ENCODE measurements at regions not wholly inside any gene's neighbourhood (a gene's known extent, or its start where the extent isn't known, plus 50 kb on each side); places are given as distances from the start of the nearest gene placed in this dataset.

- no peaks in the 10 kb centered on the region for H3K4me1 ChIP-seq (ENCODE audit: control insufficient read depth, insufficient read depth, low read length)
- H3K4me3 ChIP-seq (ENCODE audit: insufficient read depth, low read depth, low read length) = no peak overlapping the region
- H3K27me3 ChIP-seq (ENCODE audit: control insufficient read depth, insufficient read depth, low read length, poor library complexity, severe bottlenecking) = no peaks in the 10 kb centered on the region
- no peak overlapping the region for H3K27ac ChIP-seq (ENCODE audit: insufficient read depth, low read depth, low read length, poor library complexity, severe bottlenecking)
- H3K36me3 ChIP-seq (ENCODE audit: control insufficient read depth, insufficient read depth, low read length) = no peaks in the 10 kb centered on the region
- no peaks in the 10 kb centered on the region for H3K9me3 ChIP-seq (ENCODE audit: control insufficient read depth, low read length)
- WGBS, 2 experiments = 96% methylated on average over 7 of the region's 7 CpGs
Observed at GRCh38 chr10:33721509-33721908, 387.0 kb upstream of the NRP1 start.

- Histone ChIP-seq H3K4me3 (ENCODE audit: insufficient read depth, low read depth, low read length) (no peak overlapping the region), H3K9me3 (ENCODE audit: control insufficient read depth, low read length) (no peaks in the 10 kb centered on the region), H3K27me3 (ENCODE audit: control insufficient read depth, insufficient read depth, low read length, poor library complexity, severe bottlenecking) (no peaks in the 10 kb centered on the region), H3K36me3 (ENCODE audit: control insufficient read depth, insufficient read depth, low read length) (no peaks in the 10 kb centered on the region), H3K4me1 (ENCODE audit: control insufficient read depth, insufficient read depth, low read length) (no peaks in the 10 kb centered on the region), H3K27ac (ENCODE audit: insufficient read depth, low read depth, low read length, poor library complexity, severe bottlenecking) (no peak overlapping the region)
- 88 to 95% methylated on average over 2 of the region's 2 CpGs for WGBS, 2 experiments
Observed at GRCh38 chr10:33720161-33720560, 385.7 kb upstream of the NRP1 start.

- Histone ChIP-seq H3K27ac (ENCODE audit: insufficient read depth, low read depth, low read length, poor library complexity, severe bottlenecking) (no peak overlapping the region), H3K36me3 (ENCODE audit: control insufficient read depth, insufficient read depth, low read length) (no peaks in the 10 kb centered on the region), H3K4me3 (ENCODE audit: insufficient read depth, low read depth, low read length) (no peak overlapping the region), H3K27me3 (ENCODE audit: control insufficient read depth, insufficient read depth, low read length, poor library complexity, severe bottlenecking) (no peaks in the 10 kb centered on the region), H3K4me1 (ENCODE audit: control insufficient read depth, insufficient read depth, low read length) (no peaks in the 10 kb centered on the region), H3K9me3 (ENCODE audit: control insufficient read depth, low read length) (no peaks in the 10 kb centered on the region)
- 94% methylated on average over 8 of the region's 8 CpGs for WGBS, 2 experiments
Observed at GRCh38 chr10:33719005-33719703, 384.7 kb upstream of the NRP1 start.

- no peak overlapping the region for H3K4me3 ChIP-seq (ENCODE audit: insufficient read depth, low read depth, low read length)
- no peak overlapping the region for H3K27ac ChIP-seq (ENCODE audit: insufficient read depth, low read depth, low read length, poor library complexity, severe bottlenecking)
- no peaks in the 10 kb centered on the region for H3K27me3 ChIP-seq (ENCODE audit: control insufficient read depth, insufficient read depth, low read length, poor library complexity, severe bottlenecking)
- H3K9me3 ChIP-seq (ENCODE audit: control insufficient read depth, low read length) = no peaks in the 10 kb centered on the region
- 87 to 90% methylated on average over 1 to 2 of the region's 2 CpGs for WGBS, 2 experiments
- H3K36me3 ChIP-seq (ENCODE audit: control insufficient read depth, insufficient read depth, low read length) = no peaks in the 10 kb centered on the region
- H3K4me1 ChIP-seq (ENCODE audit: control insufficient read depth, insufficient read depth, low read length) = no peaks in the 10 kb centered on the region
Observed at GRCh38 chr10:33716501-33717267, 382.2 kb upstream of the NRP1 start.

- H3K4me3 ChIP-seq (ENCODE audit: insufficient read depth, low read depth, low read length) = no peak overlapping the region
- no peaks in the 10 kb centered on the region for H3K27me3 ChIP-seq (ENCODE audit: control insufficient read depth, insufficient read depth, low read length, poor library complexity, severe bottlenecking)
- no peaks in the 10 kb centered on the region for H3K9me3 ChIP-seq (ENCODE audit: control insufficient read depth, low read length)
- no peaks in the 10 kb centered on the region for H3K4me1 ChIP-seq (ENCODE audit: control insufficient read depth, insufficient read depth, low read length)
- no peaks in the 10 kb centered on the region for H3K36me3 ChIP-seq (ENCODE audit: control insufficient read depth, insufficient read depth, low read length)
- no peak overlapping the region for H3K27ac ChIP-seq (ENCODE audit: insufficient read depth, low read depth, low read length, poor library complexity, severe bottlenecking)
- WGBS, 2 experiments = 92 to 93% methylated on average over 12 to 15 of the region's 16 CpGs
Observed at GRCh38 chr10:33715303-33715975, 381.0 kb upstream of the NRP1 start.

GRCh38 chr10:33712825-33713224, 378.4 kb upstream of the NRP1 start:
- 88 to 89% methylated on average over 7 of the region's 7 CpGs for WGBS, 2 experiments
- no peaks in the 10 kb centered on the region for H3K9me3 ChIP-seq (ENCODE audit: control insufficient read depth, low read length)
- H3K4me1 ChIP-seq (ENCODE audit: control insufficient read depth, insufficient read depth, low read length) = peaks cover 5% of the 10 kb centered on the region
- H3K36me3 ChIP-seq (ENCODE audit: control insufficient read depth, insufficient read depth, low read length) = no peaks in the 10 kb centered on the region
- H3K27ac ChIP-seq (ENCODE audit: insufficient read depth, low read depth, low read length, poor library complexity, severe bottlenecking) = no peak overlapping the region
- H3K27me3 ChIP-seq (ENCODE audit: control insufficient read depth, insufficient read depth, low read length, poor library complexity, severe bottlenecking) = no peaks in the 10 kb centered on the region
- no peak overlapping the region for H3K4me3 ChIP-seq (ENCODE audit: insufficient read depth, low read depth, low read length)

GRCh38 chr10:33710006-33710405, 375.5 kb upstream of the NRP1 start:
- H3K9me3 ChIP-seq (ENCODE audit: control insufficient read depth, low read length) = no peaks in the 10 kb centered on the region
- no peak overlapping the region for H3K27ac ChIP-seq (ENCODE audit: insufficient read depth, low read depth, low read length, poor library complexity, severe bottlenecking)
- H3K36me3 ChIP-seq (ENCODE audit: control insufficient read depth, insufficient read depth, low read length) = no peaks in the 10 kb centered on the region
- 92 to 95% methylated on average over 5 of the region's 5 CpGs for WGBS, 2 experiments
- no peak overlapping the region for H3K4me3 ChIP-seq (ENCODE audit: insufficient read depth, low read depth, low read length)
- H3K27me3 ChIP-seq (ENCODE audit: control insufficient read depth, insufficient read depth, low read length, poor library complexity, severe bottlenecking) = no peaks in the 10 kb centered on the region
- H3K4me1 ChIP-seq (ENCODE audit: control insufficient read depth, insufficient read depth, low read length) = peaks cover 5% of the 10 kb centered on the region

GRCh38 chr10:33709008-33709753, 374.7 kb upstream of the NRP1 start:
- H3K4me1 ChIP-seq (ENCODE audit: control insufficient read depth, insufficient read depth, low read length) = peaks cover 5% of the 10 kb centered on the region
- WGBS, 2 experiments = 95% methylated on average over 3 to 4 of the region's 4 CpGs
- H3K4me3 ChIP-seq (ENCODE audit: insufficient read depth, low read depth, low read length) = no peak overlapping the region
- no peaks in the 10 kb centered on the region for H3K36me3 ChIP-seq (ENCODE audit: control insufficient read depth, insufficient read depth, low read length)
- no peaks in the 10 kb centered on the region for H3K27me3 ChIP-seq (ENCODE audit: control insufficient read depth, insufficient read depth, low read length, poor library complexity, severe bottlenecking)
- H3K27ac ChIP-seq (ENCODE audit: insufficient read depth, low read depth, low read length, poor library complexity, severe bottlenecking) = no peak overlapping the region
- no peaks in the 10 kb centered on the region for H3K9me3 ChIP-seq (ENCODE audit: control insufficient read depth, low read length)

GRCh38 chr10:33708561-33708960, 374.1 kb upstream of the NRP1 start:
- no peaks in the 10 kb centered on the region for H3K27me3 ChIP-seq (ENCODE audit: control insufficient read depth, insufficient read depth, low read length, poor library complexity, severe bottlenecking)
- no peak overlapping the region for H3K4me3 ChIP-seq (ENCODE audit: insufficient read depth, low read depth, low read length)
- H3K27ac ChIP-seq (ENCODE audit: insufficient read depth, low read depth, low read length, poor library complexity, severe bottlenecking) = no peak overlapping the region
- WGBS, 2 experiments = 84 to 88% methylated on average over 5 of the region's 5 CpGs
- peaks cover 5% of the 10 kb centered on the region for H3K4me1 ChIP-seq (ENCODE audit: control insufficient read depth, insufficient read depth, low read length)
- H3K36me3 ChIP-seq (ENCODE audit: control insufficient read depth, insufficient read depth, low read length) = no peaks in the 10 kb centered on the region
- H3K9me3 ChIP-seq (ENCODE audit: control insufficient read depth, low read length) = no peaks in the 10 kb centered on the region

GRCh38 chr10:33706746-33707145, 372.3 kb upstream of the NRP1 start:
- Histone ChIP-seq H3K4me1 (ENCODE audit: control insufficient read depth, insufficient read depth, low read length) (peaks cover 5% of the 10 kb centered on the region), H3K9me3 (ENCODE audit: control insufficient read depth, low read length) (no peaks in the 10 kb centered on the region), H3K4me3 (ENCODE audit: insufficient read depth, low read depth, low read length) (no peak overlapping the region), H3K36me3 (ENCODE audit: control insufficient read depth, insufficient read depth, low read length) (no peaks in the 10 kb centered on the region), H3K27ac (ENCODE audit: insufficient read depth, low read depth, low read length, poor library complexity, severe bottlenecking) (no peak overlapping the region), H3K27me3 (ENCODE audit: control insufficient read depth, insufficient read depth, low read length, poor library complexity, severe bottlenecking) (no peaks in the 10 kb centered on the region)
- 89% methylated on average over 1 of the region's 1 CpG for WGBS, 2 experiments

All from ectodermal cell (in vitro differentiated cells).